K562 (cell line): ENCODE measurements at regions not wholly inside any gene's neighbourhood (a gene's known extent, or its start where the extent isn't known, plus 50 kb on each side); places are given as distances from the start of the nearest gene placed in this dataset.

Experiments used
- ATAC-seq: fragments of 200-7000 bp; cut with Tn5 transposase; 3 replicates; pipeline ENCODE4 v1.9.1; 2020; ENCODE audit warnings: moderate library complexity
- BruUV-seq: library from RNA; stranded (reverse); fragments of 400-500 nt; replicated peaks from 2 replicates; lab custom pipeline; 2021; lab: Mats Ljungman, UMichigan
- CTCF ChIA-PET: fragments of 300-600 bp; formaldehyde crosslinking; extraction: SDS; loops from one replicate; lab custom pipeline; 2021; ENCODE audit warnings: low intra/inter-chr PET ratio; lab: Yijun Ruan, JAX
- POLR2A ChIA-PET: fragments of 300-600, 350-650 bp; sonication (Branson Sonifier 250); formaldehyde crosslinking; extraction: SDS; loops from one replicate; lab custom pipeline; 2021; ENCODE audit warnings: antibody characterized with exemption, inconsistent platforms; lab: Yijun Ruan, JAX
- DNase-seq, 4 experiments: peaks; one replicate each; pipeline versions ENCODE4 v3.0.0 to v3.0.0-alpha.2; 2011 to 2018; ENCODE audit warnings: low spot score in 3 of 4, mixed read lengths in 3 of 4; ENCODE audit errors: extremely low read depth in 1 of 4
- FAIRE-seq: peaks from 2 replicates; lab custom pipeline; 2011; peaks lifted over from hg19 to GRCh38; lab: Jason Lieb, UNC
- H2AFZ ChIP-seq: 2 replicates; pipeline ENCODE4 v1.6.0; 2011; ENCODE audit warnings: low read depth, low read length, control low read depth, inconsistent platforms
- H3K27ac ChIP-seq: fragments of 200-600 bp; 3 replicates; pipeline ENCODE4 v1.8.0; 2011; ENCODE audit warnings: low read depth, mild to moderate bottlenecking, control low read depth, inconsistent platforms, low read length, moderate library complexity, mixed read lengths; ENCODE audit errors: extremely low read depth
- H3K27me3 ChIP-seq, 2 experiments: fragments of 300-600 bp in 1 of 2; 2 replicates in 1 of 2; 3 replicates in 1 of 2; pipeline versions ENCODE4 v1.6.0 to v1.8.0; 2011; ENCODE audit warnings: inconsistent platforms in 2 of 2, low read length in 2 of 2, mild to moderate bottlenecking in 1 of 2, mixed read lengths in 1 of 2, moderate library complexity in 1 of 2; ENCODE audit not compliant: control insufficient read depth in 2 of 2, insufficient read depth in 2 of 2
- H3K36me3 ChIP-seq: fragments of 300-600 bp; 3 replicates; pipeline ENCODE4 v1.8.0; 2011; ENCODE audit warnings: mild to moderate bottlenecking, low read length, inconsistent platforms; ENCODE audit not compliant: control insufficient read depth, insufficient read depth
- H3K4me1 ChIP-seq, 2 experiments: fragments of 200-600 bp in 1 of 2; replicated peaks in 1 of 2; 2 replicates in 1 of 2; 3 replicates in 1 of 2; pipeline versions ENCODE4 v1.5.1 to v1.8.0; 2011; ENCODE audit warnings: inconsistent platforms in 2 of 2, low read length in 2 of 2, mild to moderate bottlenecking in 1 of 2, mixed read lengths in 1 of 2, moderate library complexity in 1 of 2; ENCODE audit not compliant: control insufficient read depth in 2 of 2, insufficient read depth in 2 of 2
- H3K4me2 ChIP-seq: 2 replicates; pipeline ENCODE4 v1.6.1; 2011; ENCODE audit warnings: low read length, control low read depth, inconsistent platforms, mixed read lengths; ENCODE audit not compliant: insufficient read depth
- H3K4me3 ChIP-seq: fragments of 200-600 bp; sonication (generic), shearing (Covaris generic); 2 replicates; pipeline ENCODE4 v1.5.1; 2016; ENCODE audit warnings: control low read depth, inconsistent platforms
- H3K79me2 ChIP-seq: fragments of 200-600 bp; 3 replicates; pipeline ENCODE4 v1.8.0; 2011; ENCODE audit warnings: low read length, inconsistent platforms; ENCODE audit not compliant: control insufficient read depth, insufficient read depth
- H3K9ac ChIP-seq, 2 experiments: 2 replicates each; pipeline versions ENCODE4 v1.6.0 to v1.6.1; 2011; ENCODE audit warnings: low read depth in 2 of 2, low read length in 2 of 2, control low read depth in 1 of 2, inconsistent platforms in 1 of 2, mild to moderate bottlenecking in 1 of 2, mixed read lengths in 1 of 2; ENCODE audit not compliant: insufficient read depth in 1 of 2
- H3K9me1 ChIP-seq: one replicate; pipeline ENCODE4 v1.6.0; 2011; ENCODE audit warnings: inconsistent platforms, mild to moderate bottlenecking, low read length, moderate library complexity; ENCODE audit not compliant: control insufficient read depth, insufficient read depth
- H3K9me3 ChIP-seq: replicated peaks from 2 replicates; pipeline ENCODE4 v1.5.1; 2011; ENCODE audit warnings: low read depth, low read length, inconsistent platforms; ENCODE audit not compliant: control insufficient read depth, insufficient read depth
- H4K20me1 ChIP-seq: replicated peaks from 2 replicates; pipeline ENCODE4 v1.6.1; 2011; ENCODE audit warnings: low read length, inconsistent platforms, mixed read lengths; ENCODE audit not compliant: control insufficient read depth, insufficient read depth
- BCOR ChIP-seq: fragments of 450-650 bp; IDR thresholded peaks from 2 replicates; pipeline ENCODE4 v1.6.1; 2016
- BMI1 ChIP-seq: fragments of 150-350 bp; IDR thresholded peaks from 2 replicates; pipeline ENCODE4 v1.6.1; 2014; ENCODE audit warnings: low read length
- FOXK1 ChIP-seq: sonication (generic); formaldehyde crosslinking; IDR thresholded peaks from 2 replicates; pipeline ENCODE4 v1.8.0; 2022; ENCODE audit warnings: missing genetic modification reagents, mild to moderate bottlenecking, borderline replicate concordance
- PHB2 ChIP-seq: fragments of 450-650 bp; IDR thresholded peaks from 2 replicates; pipeline ENCODE4 v1.6.1; 2017; ENCODE audit warnings: low read depth
- SETDB1 ChIP-seq: IDR thresholded peaks from one replicate; pipeline ENCODE4 v1.6.1; 2012; ENCODE audit warnings: low read length, control low read depth, inconsistent platforms
- TGIF2 ChIP-seq: sonication (generic); formaldehyde crosslinking; IDR thresholded peaks from 2 replicates; pipeline ENCODE4 v1.8.1; 2022; ENCODE audit warnings: mild to moderate bottlenecking, missing genetic modification reagents, moderate library complexity
- WHSC1 ChIP-seq: IDR thresholded peaks from one replicate; pipeline ENCODE4 v1.6.1; 2012; ENCODE audit warnings: low read length, control low read depth, inconsistent platforms
- ZNF124 ChIP-seq: sonication (generic); formaldehyde crosslinking; IDR thresholded peaks from 2 replicates; pipeline ENCODE4 v1.8.1; 2022; ENCODE audit warnings: missing genetic modification reagents
- ZNF436 ChIP-seq: fragments of 250-450, 450-650 bp; sonication (Bioruptor Pico); formaldehyde crosslinking; IDR thresholded peaks from 2 replicates; pipeline ENCODE4 v1.7.0; 2020; ENCODE audit warnings: mild to moderate bottlenecking
- ZNF592 ChIP-seq: fragments of 450-650 bp; IDR thresholded peaks from 2 replicates; pipeline ENCODE4 v1.6.1; 2017; ENCODE audit warnings: antibody characterized with exemption, mild to moderate bottlenecking
- WGBS: fragments of 100-300 bp; shearing (Covaris generic); methylation state at CpG from one replicate; pipeline ENCODE4 v1.1.6; 2016; ENCODE audit warnings: low coverage, mixed read lengths; ENCODE audit not compliant: insufficient coverage; ENCODE audit errors: missing lambda C conversion rate; 5-methylcytosine and 5-hydroxymethylcytosine counted together
- in situ Hi-C: fragments of 300-500 bp; cut with MboI; formaldehyde crosslinking; loops from 4 replicates; pipeline ENCODE4 v1.15.0; 2018; ENCODE audit warnings: inconsistent platforms, mixed read lengths
- intact Hi-C: fragments of 100-400 bp; cut with micrococcal nuclease; formaldehyde crosslinking; loops from 2 replicates; pipeline ENCODE4 v1.14.2; 2022

DNA sequence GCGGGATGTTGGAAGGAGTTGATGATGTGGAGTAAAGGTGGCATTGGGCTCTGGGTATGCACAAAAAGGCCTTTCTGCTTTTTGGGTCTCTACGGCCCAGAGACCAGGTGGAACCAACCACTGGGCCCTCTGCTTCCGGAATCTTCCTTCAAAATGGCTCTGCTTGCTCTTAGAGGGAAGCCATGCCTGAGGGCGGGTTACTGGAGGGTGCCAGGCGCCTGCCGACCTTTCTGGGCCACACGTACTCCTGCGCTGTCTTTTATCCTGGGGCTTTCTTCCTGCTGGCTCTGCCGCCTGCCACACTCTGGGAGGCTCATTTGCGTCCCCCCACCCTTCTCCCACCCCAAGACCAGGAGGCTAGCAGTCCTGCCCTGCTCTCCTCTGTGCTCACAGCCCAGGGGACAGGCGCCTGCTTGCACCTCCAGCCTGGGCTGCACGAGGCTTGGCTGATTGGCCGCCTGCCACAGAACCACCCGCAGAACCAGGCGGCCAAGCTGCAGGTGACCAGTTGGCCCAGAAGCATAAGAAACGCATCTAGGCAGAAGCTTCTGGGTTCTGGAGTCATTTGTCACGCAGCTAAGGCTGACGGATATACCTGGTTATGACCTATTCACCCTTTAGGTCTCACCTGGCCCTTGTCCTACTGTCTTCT, 536.9 kb downstream of the TBC1D22A start:
- H3K9me3 ChIP-seq = no peaks in the 10 kb centered on the region
- H3K9me1 ChIP-seq = no peaks in the 10 kb centered on the region
- H4K20me1 ChIP-seq = no peaks in the 10 kb centered on the region
- H3K4me1 ChIP-seq = peaks cover 0 to 3% of the 10 kb centered on the region in 2 experiments; a peak in 1 of 5 replicates
- TF ChIP-seq SETDB1 = no peak
- no peak for TF ChIP-seq WHSC1
- no peak for TF ChIP-seq ZNF124 (CRISPR knock-in tag)
- no peak for TF ChIP-seq BCOR
- TF ChIP-seq PHB2 = no peak
- TF ChIP-seq ZNF592 = no peak
- TF ChIP-seq FOXK1 = no peak
- TF ChIP-seq ZNF436 (CRISPR knock-in tag) = no peak
- TF ChIP-seq BMI1 = no peak
- no peak for TF ChIP-seq TGIF2 (CRISPR knock-in tag)
- intact Hi-C loops = no loop called here
- H3K27me3 ChIP-seq = peaks cover 3 to 50% of the 10 kb centered on the region in 2 experiments; a peak in 3 of 5 replicates
- no peak overlapping the region for H3K4me2 ChIP-seq
- no peak for DNase-seq
- FAIRE-seq = no peak
- in situ Hi-C loops = no loop called here
- BruUV-seq = no TSS peak
- CTCF ChIA-PET = no interaction called here
- H3K79me2 ChIP-seq = no peaks in the 10 kb centered on the region
- H3K27ac ChIP-seq = no peak overlapping the region
- no peaks in the 10 kb centered on the region for H3K36me3 ChIP-seq
- H3K4me3 ChIP-seq = no peak overlapping the region
- ATAC-seq = no peak
- POLR2A ChIA-PET = no interaction called here
- WGBS = 1% methylated on average over 11 of the region's 18 CpGs
- H2AFZ ChIP-seq = no peak overlapping the region
- H3K9ac ChIP-seq = no peak overlapping the region
